Epithelial cell of esophagus (primary cell): ENCODE measurements at regions not wholly inside any gene's neighbourhood (a gene's known extent, or its start where the extent isn't known, plus 50 kb on each side); places are given as distances from the start of the nearest gene placed in this dataset.
"Not testable (repeated sequence)": the region's sequence is repeated elsewhere in the genome, so short reads cannot be mapped to it uniquely, and the experiment has no call there.

Experiments used
- DNase-seq: peaks from one replicate; pipeline ENCODE4 v3.0.0; 2010; ENCODE audit warnings: low read depth
- H3K4me3 ChIP-seq: 2 replicates; pipeline ENCODE4 v1.5.1; 2011; ENCODE audit warnings: mild to moderate bottlenecking, low read length, control low read depth
- CTCF ChIP-seq: IDR thresholded peaks from 2 replicates; pipeline ENCODE4 v1.5.1; 2011; ENCODE audit warnings: low read depth, mild to moderate bottlenecking, low read length, control low read depth, inconsistent platforms; ENCODE audit not compliant: insufficient read depth; ENCODE audit errors: missing control alignments

GRCh38 chr21:35506771-35507170, 457.7 kb upstream of the RUNX1 start:
- TF ChIP-seq CTCF: no peak
- no peak overlapping the region for H3K4me3 ChIP-seq
- DNase-seq: no peak

- TF ChIP-seq CTCF: no peak
- no peak for DNase-seq
- no peak overlapping the region for H3K4me3 ChIP-seq
Observed at GRCh38 chr21:35506352-35506751, 457.2 kb upstream of the RUNX1 start.

GRCh38 chr21:35504951-35505466, 455.9 kb upstream of the RUNX1 start:
- TF ChIP-seq CTCF: no peak

GRCh38 chr21:35504277-35504676, 455.2 kb upstream of the RUNX1 start:
- no peak for DNase-seq
- TF ChIP-seq CTCF: no peak
- no peak overlapping the region for H3K4me3 ChIP-seq

More at GRCh38 chr21:35504951-35505466, 455.9 kb upstream of the RUNX1 start:
- no peak for DNase-seq
- H3K4me3 ChIP-seq: no peak overlapping the region

GRCh38 chr21:35503671-35504070, 454.6 kb upstream of the RUNX1 start:
- no peak for DNase-seq
- TF ChIP-seq CTCF: no peak
- H3K4me3 ChIP-seq: no peak overlapping the region

GRCh38 chr21:35502821-35503220, 453.7 kb upstream of the RUNX1 start:
- no peak overlapping the region for H3K4me3 ChIP-seq
- no peak for DNase-seq
- no peak for TF ChIP-seq CTCF

GRCh38 chr21:35497522-35497921, 448.4 kb upstream of the RUNX1 start:
- H3K4me3 ChIP-seq, DNase-seq: not testable (repeated sequence)
